ENCODE measurements at regions not wholly inside any gene's neighbourhood (a gene's known extent, or its start where the extent isn't known, plus 50 kb on each side); places are given as distances from the start of the nearest gene placed in this dataset.

DNA sequence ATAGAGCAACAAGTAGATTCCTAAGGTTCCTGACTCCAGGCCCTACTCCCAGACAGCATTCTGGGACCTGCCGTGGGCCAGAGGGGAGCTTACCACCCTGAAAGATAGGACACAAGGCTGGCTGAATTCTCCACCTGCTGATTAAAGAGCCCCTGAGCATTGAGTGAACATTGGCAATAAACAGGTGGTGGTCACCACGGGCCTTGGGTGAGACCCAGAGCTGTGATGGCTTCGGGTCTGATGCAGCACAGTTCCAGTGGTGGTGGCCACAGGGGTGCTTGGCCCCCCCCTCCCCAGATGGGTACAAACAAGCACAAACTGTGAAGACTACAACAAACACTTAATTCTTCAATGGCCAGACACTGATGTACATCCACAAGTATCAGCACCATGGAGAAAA lies 444.6 kb downstream of the GASK1B start:
- Histone ChIP-seq H3K27ac (no peak overlapping the region), H4K20me1 (ENCODE audit: insufficient read depth) (no peaks in the 10 kb centered on the region), H3K9me3 (ENCODE audit: insufficient read depth, low read depth) (no peaks in the 10 kb centered on the region), H3F3A (ENCODE audit: insufficient read depth, low read depth) (no peaks in the 10 kb centered on the region), H3K27me3 (ENCODE audit: insufficient read depth, low read depth) (no peaks in the 10 kb centered on the region), H3K4me2 (no peak overlapping the region), H3K4me3 (no peak overlapping the region), H3K9me2 (ENCODE audit: insufficient read depth) (no peaks in the 10 kb centered on the region), H2AFZ (no peak overlapping the region), H3K36me3 (ENCODE audit: low read depth) (no peaks in the 10 kb centered on the region), H3K4me1 (replicated peaks; ENCODE audit: insufficient read depth) (no peaks in the 10 kb centered on the region), H3K79me2 (ENCODE audit: low read depth) (no peaks in the 10 kb centered on the region)
- intact Hi-C loops (cut with micrococcal nuclease; ENCODE audit: unreplicated experiment) = no loop called here
- DNase-seq = no peak
- POLR2A ChIA-PET (ENCODE audit: unreplicated experiment) = no interaction called here
- CTCF ChIA-PET = no interaction called here
- no TSS peak for BruUV-seq (replicated peaks)
- no peak for TF ChIP-seq EZH2 (IDR thresholded peaks at IDR 0.05; ENCODE audit: low read depth)
- TF ChIP-seq, protein P1, sequence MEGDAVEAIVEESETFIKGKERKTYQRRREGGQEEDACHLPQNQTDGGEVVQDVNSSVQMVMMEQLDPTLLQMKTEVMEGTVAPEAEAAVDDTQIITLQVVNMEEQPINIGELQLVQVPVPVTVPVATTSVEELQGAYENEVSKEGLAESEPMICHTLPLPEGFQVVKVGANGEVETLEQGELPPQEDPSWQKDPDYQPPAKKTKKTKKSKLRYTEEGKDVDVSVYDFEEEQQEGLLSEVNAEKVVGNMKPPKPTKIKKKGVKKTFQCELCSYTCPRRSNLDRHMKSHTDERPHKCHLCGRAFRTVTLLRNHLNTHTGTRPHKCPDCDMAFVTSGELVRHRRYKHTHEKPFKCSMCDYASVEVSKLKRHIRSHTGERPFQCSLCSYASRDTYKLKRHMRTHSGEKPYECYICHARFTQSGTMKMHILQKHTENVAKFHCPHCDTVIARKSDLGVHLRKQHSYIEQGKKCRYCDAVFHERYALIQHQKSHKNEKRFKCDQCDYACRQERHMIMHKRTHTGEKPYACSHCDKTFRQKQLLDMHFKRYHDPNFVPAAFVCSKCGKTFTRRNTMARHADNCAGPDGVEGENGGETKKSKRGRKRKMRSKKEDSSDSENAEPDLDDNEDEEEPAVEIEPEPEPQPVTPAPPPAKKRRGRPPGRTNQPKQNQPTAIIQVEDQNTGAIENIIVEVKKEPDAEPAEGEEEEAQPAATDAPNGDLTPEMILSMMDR (conservative IDR thresholded peaks at IDR 0.05) = no peak

DNA sequence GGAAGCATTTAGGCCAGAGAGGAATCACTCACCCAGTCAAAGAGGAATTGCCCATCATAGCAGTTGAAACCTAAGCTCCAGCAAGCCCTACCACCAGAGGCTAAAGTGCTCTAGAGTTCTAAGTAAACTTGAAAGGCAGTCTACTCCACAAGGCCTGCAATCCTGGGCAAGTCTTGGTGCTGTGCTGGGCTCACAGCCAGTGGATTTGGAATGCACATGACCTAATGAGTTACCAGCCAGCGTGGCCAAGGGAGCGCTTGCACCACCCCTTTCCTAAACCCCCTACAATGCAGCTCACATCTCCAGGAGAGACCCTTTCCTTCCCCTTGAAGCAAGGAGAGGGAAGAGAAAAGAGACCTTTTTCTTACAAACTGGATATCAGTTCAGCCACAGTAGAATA lies 445.7 kb downstream of the GASK1B start:
- no peaks in the 10 kb centered on the region for H3K79me2 ChIP-seq (ENCODE audit: low read depth)
- H3K36me3 ChIP-seq (ENCODE audit: low read depth) = no peaks in the 10 kb centered on the region
- no peak overlapping the region for H3K4me3 ChIP-seq
- ChIA-PET CTCF (no interaction called here), POLR2A (ENCODE audit: unreplicated experiment) (no interaction called here)
- no peak for DNase-seq
- BruUV-seq (replicated peaks) = no TSS peak
- no peaks in the 10 kb centered on the region for H4K20me1 ChIP-seq (ENCODE audit: insufficient read depth)
- no peak overlapping the region for H3K4me2 ChIP-seq
- H2AFZ ChIP-seq = no peak overlapping the region
- intact Hi-C loops (cut with micrococcal nuclease; ENCODE audit: unreplicated experiment) = no loop called here
- TF ChIP-seq, protein P1 (conservative IDR thresholded peaks at IDR 0.05) = no peak
- TF ChIP-seq EZH2 (IDR thresholded peaks at IDR 0.05; ENCODE audit: low read depth) = no peak
- no peaks in the 10 kb centered on the region for H3F3A ChIP-seq (ENCODE audit: insufficient read depth, low read depth)
- no peaks in the 10 kb centered on the region for H3K9me2 ChIP-seq (ENCODE audit: insufficient read depth)
- no peaks in the 10 kb centered on the region for H3K27me3 ChIP-seq (ENCODE audit: insufficient read depth, low read depth)
- no peak overlapping the region for H3K27ac ChIP-seq
- H3K9me3 ChIP-seq (ENCODE audit: insufficient read depth, low read depth) = no peaks in the 10 kb centered on the region
- H3K4me1 ChIP-seq (replicated peaks; ENCODE audit: insufficient read depth) = no peaks in the 10 kb centered on the region

DNA sequence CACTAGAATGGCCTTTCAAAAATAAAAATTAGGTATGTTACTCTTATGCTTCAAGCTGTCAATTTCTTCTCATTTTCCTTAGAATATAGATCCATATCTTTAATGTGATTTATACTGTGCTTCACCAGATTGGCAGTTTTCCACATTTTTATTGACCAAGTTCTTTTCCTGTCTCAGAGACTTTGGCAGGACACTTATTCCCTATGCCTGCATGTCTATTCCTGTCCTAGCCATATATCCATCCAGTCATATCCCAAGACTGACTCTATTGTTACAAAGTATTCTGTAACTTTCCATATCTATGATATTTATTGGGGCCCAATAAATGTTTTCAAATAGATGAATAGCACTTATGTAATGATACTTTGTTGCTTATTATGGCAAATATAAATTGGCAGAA lies 450.7 kb downstream of the GASK1B start:
- no peak for TF ChIP-seq EZH2 (IDR thresholded peaks at IDR 0.05; ENCODE audit: low read depth)
- TF ChIP-seq, protein P1 (conservative IDR thresholded peaks at IDR 0.05) = no peak
- H3K36me3 ChIP-seq (ENCODE audit: low read depth) = no peaks in the 10 kb centered on the region
- H3K27me3 ChIP-seq (ENCODE audit: insufficient read depth, low read depth) = no peaks in the 10 kb centered on the region
- ChIA-PET CTCF (no interaction called here), POLR2A (ENCODE audit: unreplicated experiment) (no interaction called here)
- no peaks in the 10 kb centered on the region for H3K9me3 ChIP-seq (ENCODE audit: insufficient read depth, low read depth)
- no peaks in the 10 kb centered on the region for H4K20me1 ChIP-seq (ENCODE audit: insufficient read depth)
- H3K4me3 ChIP-seq = no peak overlapping the region
- no peak for DNase-seq
- H3K9me2 ChIP-seq (ENCODE audit: insufficient read depth) = no peaks in the 10 kb centered on the region
- no peaks in the 10 kb centered on the region for H3K4me1 ChIP-seq (replicated peaks; ENCODE audit: insufficient read depth)
- H3F3A ChIP-seq (ENCODE audit: insufficient read depth, low read depth) = no peaks in the 10 kb centered on the region
- no peak overlapping the region for H2AFZ ChIP-seq
- no peak overlapping the region for H3K4me2 ChIP-seq
- H3K27ac ChIP-seq = no peak overlapping the region
- no peaks in the 10 kb centered on the region for H3K79me2 ChIP-seq (ENCODE audit: low read depth)
- intact Hi-C loops (cut with micrococcal nuclease; ENCODE audit: unreplicated experiment) = no loop called here
- no TSS peak for BruUV-seq (replicated peaks)

Measured in PC-9 (cell line).